Ishikawa (cell line): ENCODE measurements at regions not wholly inside any gene's neighbourhood (a gene's known extent, or its start where the extent isn't known, plus 50 kb on each side); places are given as distances from the start of the nearest gene placed in this dataset.

Source experiments
- CEBPB ChIP-seq: IDR thresholded peaks from 2 replicates; pipeline ENCODE4 v1.6.1; 2012
- CREB1 ChIP-seq: IDR thresholded peaks from 2 replicates; pipeline ENCODE4 v1.6.1; 2012; ENCODE audit warnings: low read depth
- EP300 ChIP-seq: IDR thresholded peaks from 2 replicates; pipeline ENCODE4 v1.6.1; 2012; ENCODE audit warnings: borderline replicate concordance
- FOXM1 ChIP-seq: IDR thresholded peaks from 2 replicates; pipeline ENCODE4 v1.6.1; 2012; ENCODE audit warnings: low read depth, borderline replicate concordance
- RAD21 ChIP-seq: IDR thresholded peaks from 2 replicates; pipeline ENCODE4 v1.6.1; 2012; ENCODE audit warnings: low read depth
- TAF1 ChIP-seq: IDR thresholded peaks from 2 replicates; pipeline ENCODE4 v1.6.1; 2012; ENCODE audit warnings: low read depth, mild to moderate bottlenecking
- TEAD4 ChIP-seq: IDR thresholded peaks from 2 replicates; pipeline ENCODE4 v1.6.1; 2012
- YY1 ChIP-seq: IDR thresholded peaks from 2 replicates; pipeline ENCODE4 v1.6.1; 2012; ENCODE audit warnings: low read depth
- TF ChIP-seq, protein P1 (sequence below): IDR thresholded peaks from 2 replicates; pipeline ENCODE4 v1.6.1; 2012
- TF ChIP-seq, protein P2 (sequence below): IDR thresholded peaks from 2 replicates; pipeline ENCODE4 v1.6.1; 2012
- TF ChIP-seq, protein P3 (sequence below): IDR thresholded peaks from 2 replicates; pipeline ENCODE4 v1.6.1; 2012; ENCODE audit warnings: low read depth, mild to moderate bottlenecking

DNA sequence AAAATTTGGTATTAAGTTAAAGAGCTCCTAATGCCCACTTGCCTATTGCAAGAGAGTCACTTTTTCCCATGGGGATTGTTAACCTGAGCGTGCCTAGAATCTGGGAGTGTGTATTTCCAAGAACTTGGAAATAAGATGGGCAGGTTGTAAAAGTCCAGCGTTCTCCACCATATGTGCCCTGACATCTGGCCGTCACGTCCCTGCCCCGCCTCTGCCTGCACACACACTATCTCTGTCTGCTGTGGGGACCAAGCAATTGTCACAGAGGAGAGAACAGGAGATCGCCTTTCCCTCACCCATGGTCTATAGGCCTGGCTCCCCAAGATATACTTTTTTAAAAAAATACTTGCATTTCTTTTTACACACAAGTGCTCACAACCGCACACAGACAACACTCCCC lies 396.5 kb upstream of the PFKP start:
- no peak for TF ChIP-seq FOXM1
- TF ChIP-seq, protein P1, sequence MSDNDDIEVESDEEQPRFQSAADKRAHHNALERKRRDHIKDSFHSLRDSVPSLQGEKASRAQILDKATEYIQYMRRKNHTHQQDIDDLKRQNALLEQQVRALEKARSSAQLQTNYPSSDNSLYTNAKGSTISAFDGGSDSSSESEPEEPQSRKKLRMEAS: no peak
- TF ChIP-seq, protein P2, sequence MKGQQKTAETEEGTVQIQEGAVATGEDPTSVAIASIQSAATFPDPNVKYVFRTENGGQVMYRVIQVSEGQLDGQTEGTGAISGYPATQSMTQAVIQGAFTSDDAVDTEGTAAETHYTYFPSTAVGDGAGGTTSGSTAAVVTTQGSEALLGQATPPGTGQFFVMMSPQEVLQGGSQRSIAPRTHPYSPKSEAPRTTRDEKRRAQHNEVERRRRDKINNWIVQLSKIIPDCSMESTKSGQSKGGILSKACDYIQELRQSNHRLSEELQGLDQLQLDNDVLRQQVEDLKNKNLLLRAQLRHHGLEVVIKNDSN: no peak
- TF ChIP-seq, protein P3, sequence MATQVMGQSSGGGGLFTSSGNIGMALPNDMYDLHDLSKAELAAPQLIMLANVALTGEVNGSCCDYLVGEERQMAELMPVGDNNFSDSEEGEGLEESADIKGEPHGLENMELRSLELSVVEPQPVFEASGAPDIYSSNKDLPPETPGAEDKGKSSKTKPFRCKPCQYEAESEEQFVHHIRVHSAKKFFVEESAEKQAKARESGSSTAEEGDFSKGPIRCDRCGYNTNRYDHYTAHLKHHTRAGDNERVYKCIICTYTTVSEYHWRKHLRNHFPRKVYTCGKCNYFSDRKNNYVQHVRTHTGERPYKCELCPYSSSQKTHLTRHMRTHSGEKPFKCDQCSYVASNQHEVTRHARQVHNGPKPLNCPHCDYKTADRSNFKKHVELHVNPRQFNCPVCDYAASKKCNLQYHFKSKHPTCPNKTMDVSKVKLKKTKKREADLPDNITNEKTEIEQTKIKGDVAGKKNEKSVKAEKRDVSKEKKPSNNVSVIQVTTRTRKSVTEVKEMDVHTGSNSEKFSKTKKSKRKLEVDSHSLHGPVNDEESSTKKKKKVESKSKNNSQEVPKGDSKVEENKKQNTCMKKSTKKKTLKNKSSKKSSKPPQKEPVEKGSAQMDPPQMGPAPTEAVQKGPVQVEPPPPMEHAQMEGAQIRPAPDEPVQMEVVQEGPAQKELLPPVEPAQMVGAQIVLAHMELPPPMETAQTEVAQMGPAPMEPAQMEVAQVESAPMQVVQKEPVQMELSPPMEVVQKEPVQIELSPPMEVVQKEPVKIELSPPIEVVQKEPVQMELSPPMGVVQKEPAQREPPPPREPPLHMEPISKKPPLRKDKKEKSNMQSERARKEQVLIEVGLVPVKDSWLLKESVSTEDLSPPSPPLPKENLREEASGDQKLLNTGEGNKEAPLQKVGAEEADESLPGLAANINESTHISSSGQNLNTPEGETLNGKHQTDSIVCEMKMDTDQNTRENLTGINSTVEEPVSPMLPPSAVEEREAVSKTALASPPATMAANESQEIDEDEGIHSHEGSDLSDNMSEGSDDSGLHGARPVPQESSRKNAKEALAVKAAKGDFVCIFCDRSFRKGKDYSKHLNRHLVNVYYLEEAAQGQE: no peak
- TF ChIP-seq CREB1: no peak
- TF ChIP-seq CEBPB: no peak
- TF ChIP-seq EP300: no peak
- TF ChIP-seq TAF1: no peak
- TF ChIP-seq YY1: no peak
- no peak for TF ChIP-seq TEAD4
- TF ChIP-seq RAD21: no peak
